ENCODE measurements at regions not wholly inside any gene's neighbourhood (a gene's known extent, or its start where the extent isn't known, plus 50 kb on each side); places are given as distances from the start of the nearest gene placed in this dataset.

GRCh38 chr6:44522871-44523270, 135.4 kb downstream of the CDC5L start:
- TF ChIP-seq EP300 (IDR thresholded peaks at IDR 0.05), result no peak
- no peak for TF ChIP-seq CTCF (IDR thresholded peaks at IDR 0.05)
- no peak for TF ChIP-seq POLR2A (IDR thresholded peaks at IDR 0.05)
- no peak for TF ChIP-seq POLR2AphosphoS5 (IDR thresholded peaks at IDR 0.05)

All from suprapubic skin (tissue), 4 donors.